Effector CD8-positive, alpha-beta T cell (primary cell): ENCODE measurements at regions not wholly inside any gene's neighbourhood (a gene's known extent, or its start where the extent isn't known, plus 50 kb on each side); places are given as distances from the start of the nearest gene placed in this dataset.

Experiments used
- DNase-seq: peaks from one replicate; lab custom pipeline; 2025; lab: John Stamatoyannopoulos, UW

- DNase-seq, result no peak
These were observed 646.2 kb downstream of the VRK1 start for GRCh38 chr14:97443412-97443811.

DNA sequence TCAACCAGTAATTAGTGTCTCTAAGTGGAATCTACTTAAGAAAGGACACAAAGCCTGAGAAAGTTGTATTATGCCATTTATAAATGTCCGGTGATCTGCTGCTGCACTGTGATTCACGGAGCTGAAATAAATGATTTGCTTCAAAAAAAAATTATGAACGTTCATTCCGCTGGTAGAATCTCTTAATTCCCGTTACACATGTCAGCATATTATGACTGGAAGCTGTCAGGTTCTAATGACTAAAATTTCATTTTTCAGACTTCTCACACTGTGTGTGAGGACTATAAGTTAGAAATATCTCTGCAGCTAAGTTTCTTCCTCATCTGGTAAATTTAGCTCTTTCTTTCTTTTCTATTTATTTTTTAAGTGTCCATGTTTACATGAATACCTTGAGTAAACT lies 647.1 kb downstream of the VRK1 start:
- no peak for DNase-seq

DNA sequence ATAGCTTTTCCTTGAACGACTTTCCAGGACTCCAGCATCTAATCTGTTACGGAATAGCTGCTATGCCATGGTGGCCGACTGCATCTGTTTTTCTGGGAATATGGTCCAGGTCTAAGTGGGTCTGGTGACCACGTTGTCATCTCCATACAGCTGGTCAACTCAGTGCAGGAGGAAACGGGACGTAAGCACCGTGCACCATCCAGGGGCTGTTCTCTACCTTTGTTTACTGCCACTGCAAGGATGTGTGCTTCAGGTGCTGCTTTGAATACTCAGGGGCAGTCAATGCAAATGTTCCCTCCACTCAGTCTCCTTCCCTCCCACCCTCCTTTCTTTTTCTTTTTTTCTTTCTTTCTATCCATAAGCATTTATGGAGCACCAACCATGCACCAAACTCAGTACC lies 648.2 kb downstream of the VRK1 start:
- no peak for DNase-seq

GRCh38 chr14:97446087-97446486 lies 648.9 kb downstream of the VRK1 start:
- DNase-seq, result no peak

GRCh38 chr14:97452314-97452713 lies 655.1 kb downstream of the VRK1 start:
- no peak for DNase-seq

DNA sequence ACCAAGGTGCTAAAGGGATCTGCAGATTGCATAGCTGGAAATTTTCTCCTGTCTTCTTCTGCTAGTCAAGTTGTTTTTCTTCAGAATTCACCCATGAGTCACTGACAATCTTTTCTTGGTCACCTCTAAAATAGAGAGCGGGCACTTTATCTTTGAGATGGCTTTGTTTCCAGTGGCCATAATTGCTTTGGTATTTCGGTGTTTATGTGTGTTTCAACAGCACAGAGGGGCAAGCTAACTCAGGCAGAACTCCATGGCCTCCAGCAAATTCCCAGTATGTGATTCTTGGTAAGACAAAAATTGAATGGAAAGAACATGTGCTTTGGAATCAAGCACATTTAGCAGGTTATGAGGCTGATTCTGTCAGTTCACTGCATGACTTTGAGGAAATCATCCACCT lies 656.8 kb downstream of the VRK1 start:
- DNase-seq, result no peak

DNA sequence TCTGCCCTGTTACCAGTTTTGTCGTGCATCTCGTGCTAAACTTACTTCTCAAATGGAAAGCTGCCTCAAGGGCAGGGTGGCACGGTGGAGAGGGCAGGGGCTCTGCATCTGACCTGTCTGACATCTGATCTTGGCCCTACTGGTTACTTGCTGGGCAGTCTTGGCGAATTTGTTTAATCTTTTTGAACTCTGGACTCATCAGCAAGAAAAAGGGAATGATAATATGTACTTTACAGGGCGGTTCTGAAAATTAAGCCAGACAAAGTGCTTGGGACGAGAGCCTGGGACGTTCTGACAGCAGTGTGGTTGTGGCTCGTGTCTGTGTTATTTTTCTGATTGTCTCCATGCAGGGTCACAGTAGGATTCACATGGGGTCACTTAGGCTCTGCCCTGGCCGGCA lies 659.3 kb downstream of the VRK1 start:
- no peak for DNase-seq

- DNase-seq, result no peak
These were observed 659.8 kb downstream of the VRK1 start for GRCh38 chr14:97456958-97457357.

GRCh38 chr14:97457575-97458085 lies 660.4 kb downstream of the VRK1 start:
- no peak for DNase-seq

GRCh38 chr14:97458255-97458654 lies 661.1 kb downstream of the VRK1 start:
- DNase-seq, result no peak

DNA sequence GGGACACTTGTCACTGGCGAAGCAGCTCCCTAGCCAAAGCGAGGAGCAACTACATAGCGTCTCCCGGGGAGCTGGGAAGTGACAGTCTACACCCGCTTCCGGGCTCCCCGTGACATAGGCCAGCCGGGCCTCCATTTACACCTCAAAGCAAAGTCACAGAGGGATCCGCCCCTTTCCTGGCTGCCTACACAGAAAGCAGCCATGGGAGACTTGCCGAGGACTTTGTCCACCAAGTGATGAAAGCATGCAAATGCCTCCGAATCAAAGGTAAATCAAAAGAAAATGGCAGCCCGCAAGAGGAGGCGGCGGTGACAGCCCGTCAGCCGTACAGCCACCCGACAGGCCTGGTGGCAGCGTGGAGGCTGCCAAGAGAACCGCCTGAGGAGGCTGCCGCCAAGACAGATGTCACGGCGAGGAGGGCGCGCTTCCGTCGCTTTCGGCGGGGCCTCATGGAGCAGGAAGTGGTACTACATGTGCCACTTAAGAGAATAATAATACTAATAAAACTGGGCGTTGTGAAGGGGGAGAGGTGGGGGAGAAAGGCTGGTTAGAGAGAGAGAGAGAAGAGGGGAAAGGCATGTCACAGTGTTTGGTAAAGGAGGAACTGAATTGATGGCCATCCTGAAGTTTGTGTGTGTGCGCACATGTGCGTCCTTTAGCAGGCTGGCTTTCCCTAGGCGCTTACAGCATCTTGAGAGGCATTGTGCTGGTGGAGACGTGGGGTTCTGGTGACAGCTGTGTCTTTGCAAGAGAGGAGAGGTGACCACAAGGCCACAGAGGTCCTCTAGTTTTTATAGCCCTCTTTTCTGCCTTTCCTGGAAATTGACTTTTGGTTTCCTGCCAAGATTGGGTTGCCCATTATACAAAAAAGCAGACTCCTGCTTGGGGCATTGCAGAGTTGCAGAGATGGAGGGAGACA lies 661.7 kb downstream of the VRK1 start:
- peak; percentile 61 for DNase-seq

GRCh38 chr14:97462081-97462480 lies 664.9 kb downstream of the VRK1 start:
- no peak for DNase-seq

DNA sequence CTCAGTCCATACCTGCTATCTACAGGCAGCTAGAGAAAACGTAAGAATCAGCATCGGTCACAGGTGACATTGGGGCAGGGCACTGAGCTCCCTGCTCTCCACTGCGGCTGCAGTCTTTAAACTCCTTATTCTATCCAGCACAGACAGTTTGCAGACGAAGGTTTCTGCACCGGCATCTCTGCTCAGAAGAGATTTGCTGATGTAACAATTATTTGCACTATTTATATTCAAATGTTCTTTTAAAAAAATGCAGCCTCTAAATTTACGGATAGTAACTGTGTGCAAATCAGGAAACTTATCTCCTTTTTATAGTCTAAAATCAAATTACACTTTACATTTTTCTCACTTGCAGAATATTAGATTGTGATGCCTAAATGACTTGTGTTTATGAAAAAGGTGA lies 671.0 kb downstream of the VRK1 start:
- DNase-seq, result no peak

DNA sequence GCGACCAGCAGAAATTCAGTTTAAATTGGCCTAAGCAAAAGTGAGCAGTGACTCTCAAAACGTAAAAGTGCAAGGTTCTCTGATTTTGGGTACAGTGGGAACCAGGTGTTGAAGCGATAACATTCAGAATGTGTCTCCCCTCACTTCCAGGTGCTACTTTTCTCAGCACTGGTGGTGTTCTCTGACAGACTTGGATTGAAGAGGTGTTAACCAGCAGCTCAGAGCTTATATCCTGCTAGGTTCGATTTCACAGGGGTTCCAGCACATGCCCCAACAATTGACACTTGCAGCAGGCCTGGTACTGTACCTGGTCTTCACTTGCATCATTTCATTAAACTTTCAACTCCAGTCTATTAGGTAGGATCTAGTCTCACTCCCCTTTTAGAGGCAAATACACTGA lies 680.2 kb downstream of the VRK1 start:
- no peak for DNase-seq

- DNase-seq, result no peak
These were observed 688.0 kb downstream of the VRK1 start for GRCh38 chr14:97485201-97485600.

DNA sequence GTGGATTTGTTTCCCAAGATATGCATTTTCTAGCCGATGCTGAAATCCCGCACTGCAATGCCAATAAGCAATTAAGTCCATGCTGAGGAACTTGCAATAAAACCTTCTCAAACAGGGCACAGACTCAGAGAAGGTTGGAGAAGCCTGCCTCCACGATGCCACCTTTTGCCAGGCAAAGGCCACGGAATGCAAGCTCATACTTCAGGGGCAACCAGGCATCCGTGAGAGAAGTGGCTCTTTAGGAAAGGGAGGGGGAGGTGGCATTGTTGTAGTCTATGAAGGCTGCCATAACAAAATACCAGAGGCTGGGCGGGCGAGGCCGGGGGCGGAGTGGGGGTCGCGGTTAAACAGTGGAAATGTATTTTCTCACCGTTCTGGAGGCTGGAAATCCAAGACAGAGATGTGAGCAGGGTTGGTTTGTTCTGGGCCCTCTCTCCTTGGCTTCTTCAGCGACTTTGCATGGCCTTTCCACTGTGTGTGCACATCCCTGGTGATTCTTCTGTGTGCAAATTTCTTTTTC lies 689.5 kb downstream of the VRK1 start:
- no peak for DNase-seq

- no peak for DNase-seq
These were observed 692.6 kb downstream of the VRK1 start for GRCh38 chr14:97489750-97490149.

DNA sequence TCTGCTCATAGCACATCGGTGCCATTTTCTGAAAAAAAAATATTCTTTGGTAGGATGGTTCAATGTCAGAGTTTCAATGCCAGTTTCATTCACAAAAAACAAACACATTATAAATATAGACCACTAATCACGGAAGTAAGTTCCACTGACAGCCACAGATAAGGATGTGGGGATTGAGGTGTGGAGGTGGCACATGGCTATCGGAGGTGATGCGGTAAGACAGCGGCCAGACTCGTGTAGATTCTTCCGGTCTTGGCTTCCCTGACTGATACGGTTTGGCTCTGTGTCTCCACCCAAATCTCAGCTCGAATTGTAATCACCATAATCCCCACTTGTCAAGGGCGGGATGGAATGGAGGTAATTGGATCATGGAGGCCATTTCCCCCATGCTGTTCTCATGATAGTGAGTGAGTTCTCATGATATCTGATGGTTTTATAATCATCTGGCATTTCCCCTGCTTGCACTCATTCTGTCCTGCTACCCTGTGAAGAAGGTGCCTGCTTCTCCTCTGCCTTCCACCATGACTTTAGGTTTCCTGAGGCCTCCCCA lies 693.4 kb downstream of the VRK1 start:
- no peak for DNase-seq

GRCh38 chr14:97491697-97492096 lies 694.5 kb downstream of the VRK1 start:
- DNase-seq, result no peak

GRCh38 chr14:97499790-97500481 lies 702.8 kb downstream of the VRK1 start:
- DNase-seq, result no peak

DNA sequence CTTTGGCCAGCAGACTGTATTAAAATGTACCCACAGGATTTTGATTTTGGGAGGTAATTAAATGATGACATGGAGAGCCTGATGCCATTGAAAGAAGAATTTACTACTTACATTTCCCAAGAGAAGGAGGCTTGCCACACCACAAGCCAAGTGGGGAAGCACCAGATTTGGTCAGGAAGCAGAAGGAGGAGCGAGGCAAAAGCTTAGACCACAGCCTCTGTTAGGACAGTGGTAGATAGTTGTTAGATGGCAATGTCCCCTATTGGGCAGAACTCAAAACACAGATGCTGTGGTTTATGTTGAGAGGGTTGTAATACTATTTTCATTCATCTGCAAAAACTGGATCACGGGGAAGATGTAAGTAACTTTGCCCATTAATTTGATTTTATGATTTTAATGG lies 709.4 kb downstream of the VRK1 start:
- DNase-seq, result no peak

DNA sequence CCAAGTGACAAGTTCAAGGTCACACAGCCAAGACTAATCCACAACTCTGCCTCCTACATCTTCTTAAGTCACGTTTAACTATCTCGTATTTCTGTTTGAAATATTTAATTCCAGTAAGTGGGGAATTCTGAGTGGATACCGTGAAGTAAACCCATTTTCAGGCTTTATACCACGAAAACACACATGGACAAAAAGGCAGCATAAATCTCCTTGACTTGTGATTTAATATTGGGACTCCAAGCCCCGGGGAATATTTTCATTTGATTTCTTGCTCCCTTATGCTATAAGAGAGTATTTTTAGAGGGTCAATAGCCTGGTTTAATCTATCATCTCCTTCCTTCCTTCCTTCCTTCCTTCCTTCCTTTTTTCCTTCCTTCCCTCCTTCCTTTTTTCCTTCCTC lies 716.7 kb downstream of the VRK1 start:
- DNase-seq, result no peak
